ENCODE measurements at regions not wholly inside any gene's neighbourhood (a gene's known extent, or its start where the extent isn't known, plus 50 kb on each side); places are given as distances from the start of the nearest gene placed in this dataset.

DNA sequence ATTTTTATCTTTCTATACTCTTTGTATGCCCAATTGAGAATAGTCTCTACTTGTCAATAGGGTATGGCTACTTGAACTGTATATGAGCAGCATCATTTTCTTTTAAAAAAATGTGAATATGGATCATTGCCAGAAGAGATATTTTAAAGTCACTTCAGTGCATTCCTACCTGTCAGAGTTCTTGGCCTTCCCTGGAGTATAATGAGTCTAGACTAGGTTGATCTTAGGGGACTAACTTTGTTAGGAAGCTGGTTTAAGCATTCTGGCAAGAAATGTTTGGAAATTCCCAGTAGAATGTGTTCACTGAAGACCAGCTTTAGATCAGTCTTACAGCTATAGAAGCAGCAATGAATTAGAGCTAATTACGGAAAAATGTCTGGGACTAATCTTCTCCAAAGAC, 178.2 kb downstream of the FAT4 start:
- TF ChIP-seq, protein P1, sequence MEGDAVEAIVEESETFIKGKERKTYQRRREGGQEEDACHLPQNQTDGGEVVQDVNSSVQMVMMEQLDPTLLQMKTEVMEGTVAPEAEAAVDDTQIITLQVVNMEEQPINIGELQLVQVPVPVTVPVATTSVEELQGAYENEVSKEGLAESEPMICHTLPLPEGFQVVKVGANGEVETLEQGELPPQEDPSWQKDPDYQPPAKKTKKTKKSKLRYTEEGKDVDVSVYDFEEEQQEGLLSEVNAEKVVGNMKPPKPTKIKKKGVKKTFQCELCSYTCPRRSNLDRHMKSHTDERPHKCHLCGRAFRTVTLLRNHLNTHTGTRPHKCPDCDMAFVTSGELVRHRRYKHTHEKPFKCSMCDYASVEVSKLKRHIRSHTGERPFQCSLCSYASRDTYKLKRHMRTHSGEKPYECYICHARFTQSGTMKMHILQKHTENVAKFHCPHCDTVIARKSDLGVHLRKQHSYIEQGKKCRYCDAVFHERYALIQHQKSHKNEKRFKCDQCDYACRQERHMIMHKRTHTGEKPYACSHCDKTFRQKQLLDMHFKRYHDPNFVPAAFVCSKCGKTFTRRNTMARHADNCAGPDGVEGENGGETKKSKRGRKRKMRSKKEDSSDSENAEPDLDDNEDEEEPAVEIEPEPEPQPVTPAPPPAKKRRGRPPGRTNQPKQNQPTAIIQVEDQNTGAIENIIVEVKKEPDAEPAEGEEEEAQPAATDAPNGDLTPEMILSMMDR (IDR thresholded peaks at IDR 0.05; ENCODE audit: low read depth, low read length) = no peak
- no peak for TF ChIP-seq EZH2phosphoT487 (IDR thresholded peaks at IDR 0.05; ENCODE audit: low read depth)
